Activated naive CD4-positive, alpha-beta T cell treated with anti-CD3 and anti-CD28 coated beads for 36 hours (primary cell): ENCODE measurements at regions not wholly inside any gene's neighbourhood (a gene's known extent, or its start where the extent isn't known, plus 50 kb on each side); places are given as distances from the start of the nearest gene placed in this dataset.
A peak's percentile ranks its signal among the peaks of the same experiment; 100 is the strongest.
"Not testable (repeated sequence)": the region's sequence is repeated elsewhere in the genome, so short reads cannot be mapped to it uniquely, and the experiment has no call there.

Source experiments
- CTCF ChIA-PET: fragments of 350-600 bp; sonication (Branson Sonifier 250); formaldehyde crosslinking; loops from one replicate; lab custom pipeline; 2021; ENCODE audit warnings: antibody characterized with exemption; lab: Charles Lee
- DNase-seq: peaks from one replicate; pipeline ENCODE4 v3.0.0-alpha.2; 2020
- H3K27ac Mint-ChIP-seq: one replicate; pipeline ENCODE4 v1.8.0; 2021; ENCODE audit warnings: mild to moderate bottlenecking, mixed read lengths
- H3K27me3 Mint-ChIP-seq: one replicate; pipeline ENCODE4 v1.8.0; 2021; ENCODE audit warnings: low read depth, mixed read lengths
- H3K36me3 Mint-ChIP-seq: one replicate; pipeline ENCODE4 v1.8.0; 2021; ENCODE audit warnings: low read depth, mixed read lengths
- H3K4me1 Mint-ChIP-seq: one replicate; pipeline ENCODE4 v1.8.0; 2021; ENCODE audit warnings: low read depth, mixed read lengths
- H3K4me3 Mint-ChIP-seq: one replicate; pipeline ENCODE4 v1.8.0; 2021; ENCODE audit warnings: mild to moderate bottlenecking, moderate library complexity, mixed read lengths
- H3K9me3 Mint-ChIP-seq: one replicate; pipeline ENCODE4 v1.8.0; 2021; ENCODE audit warnings: mixed read lengths
- intact Hi-C: fragments of 100-400 bp; cut with micrococcal nuclease; formaldehyde crosslinking; loops from one replicate; pipeline ENCODE4 v1.15.1; 2023

GRCh38 chr3:186451371-186451770 is 89.3 kb upstream of the DGKG start:
- Mint-ChIP-seq H3K4me1 (no peaks in the 10 kb centered on the region), H3K36me3 (no peaks in the 10 kb centered on the region), H3K9me3 (no peaks in the 10 kb centered on the region), H3K27me3 (no peaks in the 10 kb centered on the region), H3K4me3 (no peak overlapping the region), H3K27ac (no peak overlapping the region)
- CTCF ChIA-PET, result no interaction called here
- no peak for DNase-seq
- intact Hi-C loops, result no loop called here

GRCh38 chr3:186444974-186445373 is 82.9 kb upstream of the DGKG start:
- intact Hi-C loops, result no loop called here
- H3K9me3 Mint-ChIP-seq, result no peaks in the 10 kb centered on the region
- H3K27me3 Mint-ChIP-seq, result no peaks in the 10 kb centered on the region
- no peak overlapping the region for H3K27ac Mint-ChIP-seq
- CTCF ChIA-PET, result no interaction called here
- DNase-seq, result no peak
- no peaks in the 10 kb centered on the region for H3K36me3 Mint-ChIP-seq
- no peak overlapping the region for H3K4me3 Mint-ChIP-seq
- H3K4me1 Mint-ChIP-seq, result no peaks in the 10 kb centered on the region

GRCh38 chr3:186444288-186444687 is 82.3 kb upstream of the DGKG start:
- H3K9me3 Mint-ChIP-seq, result no peaks in the 10 kb centered on the region
- no peak overlapping the region for H3K4me3 Mint-ChIP-seq
- H3K27me3 Mint-ChIP-seq, result no peaks in the 10 kb centered on the region
- H3K27ac Mint-ChIP-seq, result no peak overlapping the region
- CTCF ChIA-PET, result no interaction called here
- intact Hi-C loops, result no loop called here
- no peaks in the 10 kb centered on the region for H3K36me3 Mint-ChIP-seq
- DNase-seq, result no peak
- H3K4me1 Mint-ChIP-seq, result no peaks in the 10 kb centered on the region

GRCh38 chr3:186442979-186443378 is 80.9 kb upstream of the DGKG start:
- DNase-seq, H3K4me1 Mint-ChIP-seq, H3K36me3 Mint-ChIP-seq, CTCF ChIA-PET, H3K4me3 Mint-ChIP-seq, H3K27ac Mint-ChIP-seq, intact Hi-C loops, H3K9me3 Mint-ChIP-seq, H3K27me3 Mint-ChIP-seq: not testable (repeated sequence)

GRCh38 chr3:186442162-186442561 is 80.1 kb upstream of the DGKG start:
- CTCF ChIA-PET, result no interaction called here
- intact Hi-C loops, result no loop called here
- Mint-ChIP-seq H3K4me3 (no peak overlapping the region), H3K36me3 (no peaks in the 10 kb centered on the region), H3K27me3 (no peaks in the 10 kb centered on the region), H3K9me3 (no peaks in the 10 kb centered on the region), H3K27ac (no peak overlapping the region), H3K4me1 (no peaks in the 10 kb centered on the region)
- no peak for DNase-seq

- Mint-ChIP-seq H3K4me1 (no peaks in the 10 kb centered on the region), H3K4me3 (no peak overlapping the region), H3K9me3 (no peaks in the 10 kb centered on the region), H3K36me3 (no peaks in the 10 kb centered on the region), H3K27me3 (no peaks in the 10 kb centered on the region), H3K27ac (no peak overlapping the region)
- intact Hi-C loops, result no loop called here
- DNase-seq, result no peak
- CTCF ChIA-PET, result no interaction called here
Measured at GRCh38 chr3:186440891-186441290, 78.9 kb upstream of the DGKG start.

GRCh38 chr3:186439725-186440124 is 77.7 kb upstream of the DGKG start:
- Mint-ChIP-seq H3K36me3 (no peaks in the 10 kb centered on the region), H3K4me1 (no peaks in the 10 kb centered on the region), H3K9me3 (no peaks in the 10 kb centered on the region), H3K4me3 (no peak overlapping the region), H3K27me3 (no peaks in the 10 kb centered on the region), H3K27ac (no peak overlapping the region)
- DNase-seq, result no peak
- CTCF ChIA-PET, result interaction anchor here (0.9 kb wide), 1 partner anchor 27 kb away, joined by 3 read pairs; no protein-coding TSS in a partner anchor
- intact Hi-C loops, result no loop called here

- H3K9me3 Mint-ChIP-seq, DNase-seq, H3K27ac Mint-ChIP-seq, H3K4me1 Mint-ChIP-seq, H3K4me3 Mint-ChIP-seq, H3K27me3 Mint-ChIP-seq, H3K36me3 Mint-ChIP-seq, CTCF ChIA-PET, intact Hi-C loops: not testable (repeated sequence)
Measured at GRCh38 chr3:186435332-186435731, 73.3 kb upstream of the DGKG start.

GRCh38 chr3:186432944-186433732 is 71.1 kb upstream of the DGKG start:
- no peaks in the 10 kb centered on the region for H3K27me3 Mint-ChIP-seq
- DNase-seq, result no peak
- CTCF ChIA-PET, result no interaction called here
- H3K4me1 Mint-ChIP-seq, result peaks cover 6% of the 10 kb centered on the region
- H3K9me3 Mint-ChIP-seq, result no peaks in the 10 kb centered on the region
- intact Hi-C loops, result no loop called here
- H3K27ac Mint-ChIP-seq, result no peak overlapping the region
- H3K4me3 Mint-ChIP-seq, result no peak overlapping the region
- no peaks in the 10 kb centered on the region for H3K36me3 Mint-ChIP-seq

GRCh38 chr3:186432189-186432588 is 70.2 kb upstream of the DGKG start:
- Mint-ChIP-seq H3K4me1 (peaks cover 6% of the 10 kb centered on the region), H3K36me3 (no peaks in the 10 kb centered on the region), H3K27ac (no peak overlapping the region), H3K27me3 (no peaks in the 10 kb centered on the region), H3K4me3 (no peak overlapping the region), H3K9me3 (no peaks in the 10 kb centered on the region)
- intact Hi-C loops, result no loop called here
- peak; percentile 39 for DNase-seq
- CTCF ChIA-PET, result interaction anchor here (1.0 kb wide), 1 partner anchor 9 kb away, joined by 5 read pairs; no protein-coding TSS in a partner anchor

GRCh38 chr3:186427627-186428281 is 65.7 kb upstream of the DGKG start:
- intact Hi-C loops, result no loop called here
- no peak overlapping the region for H3K27ac Mint-ChIP-seq
- no peaks in the 10 kb centered on the region for H3K36me3 Mint-ChIP-seq
- no peaks in the 10 kb centered on the region for H3K9me3 Mint-ChIP-seq
- no peak for DNase-seq
- H3K4me1 Mint-ChIP-seq, result peaks cover 6% of the 10 kb centered on the region
- H3K27me3 Mint-ChIP-seq, result no peaks in the 10 kb centered on the region
- CTCF ChIA-PET, result no interaction called here
- no peak overlapping the region for H3K4me3 Mint-ChIP-seq

GRCh38 chr3:186425788-186426730 is 64.0 kb upstream of the DGKG start:
- H3K4me3 Mint-ChIP-seq, result no peak overlapping the region
- H3K27ac Mint-ChIP-seq, result no peak overlapping the region
- DNase-seq, result no peak
- intact Hi-C loops, result no loop called here
- no peaks in the 10 kb centered on the region for H3K9me3 Mint-ChIP-seq
- H3K27me3 Mint-ChIP-seq, result no peaks in the 10 kb centered on the region
- no peaks in the 10 kb centered on the region for H3K4me1 Mint-ChIP-seq
- H3K36me3 Mint-ChIP-seq, result no peaks in the 10 kb centered on the region
- CTCF ChIA-PET, result no interaction called here
